SU-DHL-6 (cell line): ENCODE measurements at regions not wholly inside any gene's neighbourhood (a gene's known extent, or its start where the extent isn't known, plus 50 kb on each side); places are given as distances from the start of the nearest gene placed in this dataset.

Source experiments
- CTCF ChIP-seq: fragments of 200-600 bp; sonication (generic); IDR thresholded peaks from one replicate; pipeline ENCODE4 v1.5.1; 2017; ENCODE audit warnings: antibody characterized with exemption, mild to moderate bottlenecking, low read length, moderate library complexity; ENCODE audit not compliant: insufficient read depth, poor library complexity, severe bottlenecking
- EZH2phosphoT487 ChIP-seq: fragments of 200-600 bp; sonication (generic), shearing (Covaris generic); conservative IDR thresholded peaks from 2 replicates; pipeline ENCODE4 v1.6.1; 2018; ENCODE audit warnings: mild to moderate bottlenecking, antibody characterized with exemption, low read length, moderate library complexity, mixed read lengths

GRCh38 chr5:18097817-18098216 is 463.6 kb downstream of the TAF11L14 start:
- TF ChIP-seq CTCF (no peak), EZH2phosphoT487 (no peak)
